Upper lobe of left lung (tissue), 6 donors: ENCODE measurements at regions not wholly inside any gene's neighbourhood (a gene's known extent, or its start where the extent isn't known, plus 50 kb on each side); places are given as distances from the start of the nearest gene placed in this dataset.

ENCODE experiments used
- ATAC-seq, 2 donors: fragments of 200-7000 bp; cut with Tn5 transposase; one replicate each; pipeline ENCODE4 v1.9.1; 2022; ENCODE audit warnings: mild to moderate bottlenecking in 2 of 2, moderate library complexity in 2 of 2; ENCODE audit not compliant: low FRiP score in 2 of 2
- DNase-seq, 2 donors: peaks; one replicate each; pipeline ENCODE4 v3.0.0-alpha.2; 2019 to 2020
- H3K27ac ChIP-seq, 4 donors: fragments of 200-600 bp; sonication (generic); one replicate each; pipeline ENCODE4 v1.5.1; 2016 to 2019
- H3K27me3 ChIP-seq, 4 donors: fragments of 200-600 bp; sonication (generic); one replicate each; pipeline ENCODE4 v1.5.1; 2017 to 2019
- H3K36me3 ChIP-seq, 4 donors: fragments of 200-600 bp; sonication (generic); one replicate each; pipeline ENCODE4 v1.5.1; 2016 to 2019
- H3K4me1 ChIP-seq, 4 donors: fragments of 200-600 bp; sonication (generic); one replicate each; pipeline ENCODE4 v1.5.1; 2018 to 2019
- H3K4me3 ChIP-seq, 4 donors: fragments of 200-600 bp; sonication (generic); one replicate each; pipeline ENCODE4 v1.5.1; 2017 to 2019; ENCODE audit warnings: mild to moderate bottlenecking in 2 of 4, moderate library complexity in 1 of 4
- H3K9me3 ChIP-seq, 4 donors: fragments of 200-600 bp; sonication (generic); one replicate each; pipeline ENCODE4 v1.5.1; 2018 to 2019
- CTCF ChIP-seq, 6 experiments: fragments of 450-650 bp in 4 of 6; fragments of 200-600 bp in 2 of 6; sonication (generic) in 2 of 6; IDR thresholded peaks; one replicate each; pipeline ENCODE4 v1.5.1; 2016 to 2019; ENCODE audit warnings: antibody characterized with exemption in 6 of 6
- EP300 ChIP-seq, 4 donors: sonication (generic); formaldehyde crosslinking; IDR thresholded peaks; one replicate each; pipeline ENCODE4 v1.5.1; 2017; ENCODE audit warnings: antibody characterized with exemption in 4 of 4, control low read depth in 2 of 4
- POLR2A ChIP-seq, 4 donors: fragments of 450-650 bp; IDR thresholded peaks; one replicate each; pipeline ENCODE4 v1.5.1; 2016 to 2017; ENCODE audit warnings: antibody characterized with exemption in 4 of 4, mild to moderate bottlenecking in 2 of 4
- POLR2AphosphoS5 ChIP-seq, 2 donors: sonication (generic); formaldehyde crosslinking; IDR thresholded peaks; one replicate each; pipeline ENCODE4 v1.5.1; 2017; ENCODE audit warnings: antibody characterized with exemption in 2 of 2
- WGBS, 2 donors: methylation state at CpG; one replicate each; pipeline ENCODE4 v1.1.5; 2017 to 2018; 5-methylcytosine and 5-hydroxymethylcytosine counted together
- donor health status: DM: no; HTN: no; CAD: no; lungs with moderate emphysema.
- donor health status: DM: no; HTN: yes; CAD: no; lungs with severe emphysema.

GRCh38 chr2:6459138-6459537 lies 406.6 kb downstream of the CMPK2 start:
- TF ChIP-seq POLR2AphosphoS5 (IDR thresholded peaks at IDR 0.05) (no peak), CTCF (IDR thresholded peaks at IDR 0.05) (no peak), POLR2A (IDR thresholded peaks at IDR 0.05) (no peak), EP300 (IDR thresholded peaks at IDR 0.05) (no peak)
- Histone ChIP-seq H3K4me1 (no peaks in the 10 kb centered on the region), H3K27ac (no peak overlapping the region), H3K4me3 (no peak overlapping the region), H3K36me3 (no peaks in the 10 kb centered on the region), H3K9me3 (peaks cover 0 to 4% (median 0%) of the 10 kb centered on the region in 4 donors), H3K27me3 (no peaks in the 10 kb centered on the region)
- DNase-seq (peak in 1 of 2 donors; percentile 46), ATAC-seq (peak in 1 of 2 donors; percentile 41)
- WGBS, 2 donors, result 93 to 96% methylated on average over 12 to 13 of the region's 13 CpGs

GRCh38 chr2:6470518-6470917 lies 395.2 kb downstream of the CMPK2 start:
- Histone ChIP-seq H3K9me3 (no peaks in the 10 kb centered on the region), H3K4me1 (no peaks in the 10 kb centered on the region), H3K27ac (no peak overlapping the region), H3K4me3 (no peak overlapping the region), H3K36me3 (no peaks in the 10 kb centered on the region), H3K27me3 (no peaks in the 10 kb centered on the region)
- DNase-seq, result peak in 1 of 2 donors; percentile 40
- WGBS, 2 donors, result 17 to 30% methylated on average over 1 of the region's 1 CpG
- ATAC-seq, result peak in 1 of 2 donors; percentile 71
- TF ChIP-seq POLR2AphosphoS5 (IDR thresholded peaks at IDR 0.05) (no peak), POLR2A (IDR thresholded peaks at IDR 0.05) (no peak), EP300 (IDR thresholded peaks at IDR 0.05) (no peak), CTCF (IDR thresholded peaks at IDR 0.05) (no peak)

- Histone ChIP-seq H3K4me1 (no peaks in the 10 kb centered on the region), H3K4me3 (no peak overlapping the region), H3K27me3 (no peaks in the 10 kb centered on the region), H3K27ac (no peak overlapping the region), H3K9me3 (no peaks in the 10 kb centered on the region), H3K36me3 (no peaks in the 10 kb centered on the region)
- TF ChIP-seq EP300 (IDR thresholded peaks at IDR 0.05), result no peak
- no peak for TF ChIP-seq POLR2AphosphoS5 (IDR thresholded peaks at IDR 0.05)
- no peak for TF ChIP-seq POLR2A (IDR thresholded peaks at IDR 0.05)
- TF ChIP-seq CTCF (IDR thresholded peaks at IDR 0.05), result no peak
- WGBS, 2 donors, result 64 to 67% methylated on average over 3 to 4 of the region's 4 CpGs
- ATAC-seq (no peak), DNase-seq (no peak)
These were observed 394.3 kb downstream of the CMPK2 start for GRCh38 chr2:6471419-6471818.

- no peak for TF ChIP-seq POLR2A (IDR thresholded peaks at IDR 0.05)
- no peak for TF ChIP-seq CTCF (IDR thresholded peaks at IDR 0.05)
- no peak for TF ChIP-seq EP300 (IDR thresholded peaks at IDR 0.05)
- no peak for TF ChIP-seq POLR2AphosphoS5 (IDR thresholded peaks at IDR 0.05)
- DNase-seq (no peak), ATAC-seq (no peak)
- WGBS, 2 donors, result 60 to 78% methylated on average over 4 of the region's 4 CpGs
- H3K9me3 ChIP-seq, result no peaks in the 10 kb centered on the region
- H3K4me1 ChIP-seq, result no peaks in the 10 kb centered on the region
- H3K27ac ChIP-seq, result no peak overlapping the region
- H3K27me3 ChIP-seq, result no peaks in the 10 kb centered on the region
- no peak overlapping the region for H3K4me3 ChIP-seq
- H3K36me3 ChIP-seq, result no peaks in the 10 kb centered on the region
These were observed 391.3 kb downstream of the CMPK2 start for GRCh38 chr2:6474161-6475140.
